Iris pigment epithelial cell (primary cell): ENCODE measurements at regions not wholly inside any gene's neighbourhood (a gene's known extent, or its start where the extent isn't known, plus 50 kb on each side); places are given as distances from the start of the nearest gene placed in this dataset.
A peak's percentile ranks its signal among the peaks of the same experiment; 100 is the strongest.
"Not testable (repeated sequence)": the region's sequence is repeated elsewhere in the genome, so short reads cannot be mapped to it uniquely, and the experiment has no call there.

Source experiments
- DNase-seq: peaks from one replicate; pipeline ENCODE4 v3.0.0-alpha.2; 2011; ENCODE audit warnings: low read depth

GRCh38 chr3:8311321-8311720 lies 190.3 kb upstream of the LMCD1 start:
- DNase-seq = no peak

GRCh38 chr3:8312685-8313084 lies 188.9 kb upstream of the LMCD1 start:
- DNase-seq = no peak

GRCh38 chr3:8313560-8314267 lies 187.9 kb upstream of the LMCD1 start:
- DNase-seq = no peak

GRCh38 chr3:8315526-8315925 lies 186.1 kb upstream of the LMCD1 start:
- DNase-seq = not testable (repeated sequence)

GRCh38 chr3:8317661-8318649 lies 183.7 kb upstream of the LMCD1 start:
- DNase-seq = peak; percentile 20

GRCh38 chr3:8319935-8320634 lies 181.5 kb upstream of the LMCD1 start:
- peak; percentile 68 for DNase-seq

GRCh38 chr3:8320711-8321458 lies 180.7 kb upstream of the LMCD1 start:
- DNase-seq = no peak

GRCh38 chr3:8324747-8325146 lies 176.9 kb upstream of the LMCD1 start:
- peak; percentile 54 for DNase-seq

GRCh38 chr3:8325306-8325705 lies 176.3 kb upstream of the LMCD1 start:
- DNase-seq = no peak

- DNase-seq = not testable (repeated sequence)
These were observed 175.8 kb upstream of the LMCD1 start for GRCh38 chr3:8325833-8326232.

GRCh38 chr3:8327739-8328138 lies 173.9 kb upstream of the LMCD1 start:
- no peak for DNase-seq

- no peak for DNase-seq
These were observed 172.7 kb upstream of the LMCD1 start for GRCh38 chr3:8328967-8329366.

- DNase-seq = no peak
These were observed 172.0 kb upstream of the LMCD1 start for GRCh38 chr3:8329598-8329997.

GRCh38 chr3:8336456-8336855 lies 165.2 kb upstream of the LMCD1 start:
- DNase-seq = no peak

GRCh38 chr3:8338424-8338823 lies 163.2 kb upstream of the LMCD1 start:
- no peak for DNase-seq

- DNase-seq = no peak
These were observed 159.8 kb upstream of the LMCD1 start for GRCh38 chr3:8341821-8342247.

- DNase-seq = no peak
These were observed 158.6 kb upstream of the LMCD1 start for GRCh38 chr3:8343058-8343457.

GRCh38 chr3:8345398-8345797 lies 156.2 kb upstream of the LMCD1 start:
- no peak for DNase-seq

GRCh38 chr3:8348076-8348475 lies 153.5 kb upstream of the LMCD1 start:
- DNase-seq = no peak

- no peak for DNase-seq
These were observed 149.1 kb upstream of the LMCD1 start for GRCh38 chr3:8352475-8352874.

- no peak for DNase-seq
These were observed 148.3 kb upstream of the LMCD1 start for GRCh38 chr3:8353364-8353763.

GRCh38 chr3:8355346-8355745 lies 146.3 kb upstream of the LMCD1 start:
- no peak for DNase-seq
